ENCODE measurements at regions not wholly inside any gene's neighbourhood (a gene's known extent, or its start where the extent isn't known, plus 50 kb on each side); places are given as distances from the start of the nearest gene placed in this dataset.

DNA sequence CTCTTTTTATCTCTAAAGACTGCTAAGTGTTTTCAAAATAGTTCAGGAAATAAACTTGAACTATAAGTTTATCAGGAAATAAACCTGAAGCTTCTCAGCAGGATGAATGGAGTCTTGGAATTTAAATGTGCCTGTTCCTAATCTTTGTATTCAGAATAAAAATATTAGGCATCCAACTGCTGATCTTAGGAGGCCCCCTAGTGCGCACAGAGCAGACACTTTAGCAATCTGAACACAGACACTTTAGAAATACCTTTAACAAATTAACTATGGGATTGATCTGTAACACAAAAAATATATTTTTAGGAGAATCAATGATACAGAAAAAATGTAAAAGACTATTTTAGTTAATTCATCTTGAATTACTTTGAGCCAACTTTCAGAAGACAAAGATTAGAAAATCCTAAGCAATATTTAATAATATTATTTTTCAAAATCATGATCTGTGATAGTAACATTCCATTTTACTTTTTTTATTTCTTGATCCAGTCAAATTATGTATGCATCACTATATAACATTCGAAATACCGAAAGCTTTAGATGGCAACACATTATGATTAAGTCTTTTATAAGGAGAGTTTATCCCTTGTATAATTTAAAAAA is 80.9 kb downstream of the SLC41A2 start:
- no peak for DNase-seq (ENCODE audit: low read depth)
- no peak overlapping the region for H3K4me3 ChIP-seq (ENCODE audit: low read depth, low read length)
- TF ChIP-seq, protein P1, sequence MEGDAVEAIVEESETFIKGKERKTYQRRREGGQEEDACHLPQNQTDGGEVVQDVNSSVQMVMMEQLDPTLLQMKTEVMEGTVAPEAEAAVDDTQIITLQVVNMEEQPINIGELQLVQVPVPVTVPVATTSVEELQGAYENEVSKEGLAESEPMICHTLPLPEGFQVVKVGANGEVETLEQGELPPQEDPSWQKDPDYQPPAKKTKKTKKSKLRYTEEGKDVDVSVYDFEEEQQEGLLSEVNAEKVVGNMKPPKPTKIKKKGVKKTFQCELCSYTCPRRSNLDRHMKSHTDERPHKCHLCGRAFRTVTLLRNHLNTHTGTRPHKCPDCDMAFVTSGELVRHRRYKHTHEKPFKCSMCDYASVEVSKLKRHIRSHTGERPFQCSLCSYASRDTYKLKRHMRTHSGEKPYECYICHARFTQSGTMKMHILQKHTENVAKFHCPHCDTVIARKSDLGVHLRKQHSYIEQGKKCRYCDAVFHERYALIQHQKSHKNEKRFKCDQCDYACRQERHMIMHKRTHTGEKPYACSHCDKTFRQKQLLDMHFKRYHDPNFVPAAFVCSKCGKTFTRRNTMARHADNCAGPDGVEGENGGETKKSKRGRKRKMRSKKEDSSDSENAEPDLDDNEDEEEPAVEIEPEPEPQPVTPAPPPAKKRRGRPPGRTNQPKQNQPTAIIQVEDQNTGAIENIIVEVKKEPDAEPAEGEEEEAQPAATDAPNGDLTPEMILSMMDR (conservative IDR thresholded peaks at IDR 0.05; ENCODE audit: low read depth, low read length), result peak; percentile 67

DNA sequence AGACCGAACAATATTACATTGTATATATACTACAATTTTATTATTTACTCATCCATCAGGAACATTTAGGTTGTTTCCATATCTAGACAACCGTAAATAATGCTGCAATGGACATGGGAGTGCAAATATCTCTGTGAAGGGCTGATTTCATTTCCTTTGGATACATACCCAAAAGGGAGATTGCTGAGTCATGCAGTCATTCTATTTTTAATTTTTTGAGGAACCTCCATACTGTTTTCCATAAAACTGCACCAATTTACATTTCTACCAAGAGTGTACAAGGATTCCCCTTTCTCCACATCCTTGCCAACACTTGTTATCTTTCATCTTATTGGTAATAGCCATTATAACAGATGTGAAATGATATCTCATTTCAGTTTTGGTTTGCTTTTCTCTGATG is 84.7 kb downstream of the SLC41A2 start:
- TF ChIP-seq, protein P1 (conservative IDR thresholded peaks at IDR 0.05; ENCODE audit: low read depth, low read length), result no peak
- H3K4me3 ChIP-seq (ENCODE audit: low read depth, low read length), result no peak overlapping the region
- no peak for DNase-seq (ENCODE audit: low read depth)

DNA sequence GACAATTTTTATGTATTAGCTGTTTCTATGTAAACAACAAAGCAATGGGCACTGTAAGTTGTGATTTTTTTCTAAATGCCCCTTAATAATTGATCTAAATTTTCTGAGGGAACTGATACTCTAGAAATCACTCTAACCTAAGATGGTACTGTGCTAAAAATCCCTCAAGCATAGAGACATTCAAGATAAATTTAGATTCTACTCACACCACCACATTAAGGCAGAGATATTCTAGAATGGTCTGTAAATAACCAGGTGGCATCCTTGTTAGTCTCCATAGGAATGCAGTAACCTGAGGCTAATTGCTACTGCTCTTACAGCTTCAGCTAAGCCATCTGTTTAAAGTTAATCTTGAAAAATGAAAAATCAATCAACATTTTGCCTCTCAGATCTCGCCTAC is 87.3 kb downstream of the SLC41A2 start:
- no peak for DNase-seq (ENCODE audit: low read depth)
- no peak overlapping the region for H3K4me3 ChIP-seq (ENCODE audit: low read depth, low read length)
- TF ChIP-seq, protein P1 (conservative IDR thresholded peaks at IDR 0.05; ENCODE audit: low read depth, low read length), result no peak

DNA sequence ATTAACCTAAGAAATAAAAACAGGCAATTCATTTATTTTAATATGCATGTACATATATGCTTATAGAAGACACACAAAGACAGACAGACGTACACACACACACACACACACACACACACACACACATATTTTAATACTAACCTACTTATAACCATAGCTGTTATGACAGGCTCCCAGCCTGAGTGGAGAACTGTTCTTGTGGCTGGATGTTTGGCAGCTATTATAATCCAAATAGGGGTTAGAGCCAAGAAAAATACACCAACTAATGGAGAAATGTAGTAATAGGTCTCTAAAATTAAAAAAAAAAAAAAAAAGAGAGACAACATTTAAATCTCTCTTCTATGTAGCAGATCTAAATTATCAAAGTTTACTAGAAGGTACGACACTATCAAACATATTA is 91.8 kb downstream of the SLC41A2 start:
- no peak overlapping the region for H3K4me3 ChIP-seq (ENCODE audit: low read depth, low read length)
- TF ChIP-seq, protein P1 (conservative IDR thresholded peaks at IDR 0.05; ENCODE audit: low read depth, low read length), result no peak
- no peak for DNase-seq (ENCODE audit: low read depth)

DNA sequence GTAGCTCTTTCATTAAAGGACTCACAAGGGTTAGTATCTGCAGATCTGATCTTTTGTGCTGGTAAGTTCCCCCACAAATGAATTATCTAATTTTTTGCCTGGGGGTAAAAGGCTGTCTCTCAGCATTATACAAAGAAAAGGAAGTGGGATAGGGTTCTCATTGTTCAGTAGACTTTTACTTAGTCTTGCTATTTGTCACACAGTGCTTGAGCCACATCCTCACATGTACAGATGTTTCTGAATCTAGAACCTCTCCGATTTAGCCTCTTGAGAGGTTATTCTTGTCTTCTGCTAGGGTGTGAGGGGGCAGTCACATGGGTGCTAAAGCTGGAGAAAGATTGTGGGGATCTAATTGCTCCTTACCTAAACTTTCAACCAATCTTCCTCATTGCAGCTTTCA is 93.0 kb downstream of the SLC41A2 start:
- TF ChIP-seq, protein P1 (conservative IDR thresholded peaks at IDR 0.05; ENCODE audit: low read depth, low read length), result no peak
- DNase-seq (ENCODE audit: low read depth), result no peak
- H3K4me3 ChIP-seq (ENCODE audit: low read depth, low read length), result no peak overlapping the region

DNA sequence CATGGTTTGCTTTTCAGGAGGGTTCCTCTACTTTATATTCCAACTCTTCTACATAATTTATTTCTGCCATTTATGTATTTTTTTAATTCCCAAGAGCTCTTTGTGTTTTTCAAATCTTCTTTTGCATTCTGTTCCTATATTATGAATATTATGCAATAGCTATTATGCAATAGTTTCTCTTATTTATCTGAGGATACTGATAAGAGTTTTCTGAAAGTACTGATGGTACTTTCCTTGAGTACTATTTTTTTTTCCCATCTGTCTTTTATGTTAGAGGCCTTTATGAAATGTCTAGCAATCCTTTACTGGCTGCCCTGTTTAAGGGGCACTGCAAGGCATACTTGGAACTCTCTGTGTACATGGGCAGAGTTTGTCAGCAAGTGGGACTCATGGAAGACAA is 93.4 kb downstream of the SLC41A2 start:
- no peak overlapping the region for H3K4me3 ChIP-seq (ENCODE audit: low read depth, low read length)
- TF ChIP-seq, protein P1 (conservative IDR thresholded peaks at IDR 0.05; ENCODE audit: low read depth, low read length), result no peak
- DNase-seq (ENCODE audit: low read depth), result no peak

DNA sequence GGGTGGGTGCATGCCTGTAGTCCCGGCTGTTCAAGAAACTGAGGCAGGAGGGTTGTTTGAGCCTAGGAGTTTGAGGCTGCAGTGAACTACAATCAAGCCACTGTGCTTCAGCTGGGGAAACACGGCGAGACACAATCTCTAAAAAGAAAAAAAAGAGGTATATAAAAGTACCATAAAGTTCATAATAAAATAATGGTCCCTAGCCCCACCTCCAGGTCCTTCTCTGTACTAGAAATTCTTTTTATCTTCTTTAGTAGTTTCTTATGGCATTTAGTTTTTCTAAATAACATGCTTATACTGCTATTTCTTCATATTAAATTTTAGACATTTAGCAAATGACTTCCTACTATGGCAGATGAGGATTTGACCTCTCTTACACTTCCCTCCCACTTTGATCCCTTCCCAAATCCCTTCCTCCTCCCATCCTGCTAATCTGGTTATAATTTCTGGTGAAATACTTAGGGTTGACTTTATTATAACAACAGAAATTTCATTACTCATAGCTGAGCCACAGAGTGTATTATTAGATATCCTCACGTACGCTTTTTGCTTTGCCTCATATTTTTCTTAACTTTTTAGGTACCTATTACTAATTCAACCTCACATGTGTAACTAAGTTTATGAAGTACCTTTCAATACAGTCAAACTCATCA is 94.7 kb downstream of the SLC41A2 start:
- TF ChIP-seq, protein P1 (conservative IDR thresholded peaks at IDR 0.05; ENCODE audit: low read depth, low read length), result no peak
- DNase-seq (ENCODE audit: low read depth), result no peak
- no peak overlapping the region for H3K4me3 ChIP-seq (ENCODE audit: low read depth, low read length)

Data from epithelial cell of proximal tubule (primary cell).